ENCODE measurements at regions not wholly inside any gene's neighbourhood (a gene's known extent, or its start where the extent isn't known, plus 50 kb on each side); places are given as distances from the start of the nearest gene placed in this dataset.

DNA sequence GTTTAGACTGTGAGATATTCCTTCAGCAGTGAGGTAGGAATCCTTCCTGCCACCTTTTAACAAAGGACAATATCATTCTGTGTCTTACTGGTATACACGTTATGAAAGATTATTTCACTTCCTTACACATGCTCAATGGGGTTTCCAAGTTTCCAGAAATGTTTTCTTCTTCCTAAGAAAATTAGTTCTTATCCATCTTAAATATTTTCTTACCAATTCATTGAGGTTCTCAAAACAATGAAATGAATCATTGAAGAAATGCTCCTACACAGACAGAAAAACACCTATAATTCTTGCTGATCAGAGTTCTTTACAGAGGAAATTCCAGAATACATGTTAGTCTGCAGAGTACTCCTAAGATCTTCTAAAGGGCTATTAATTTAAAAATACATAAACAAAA, 51.4 kb upstream of the SEC61G start:
- no peak for DNase-seq (ENCODE audit: low read depth)

- no peak for DNase-seq (ENCODE audit: low read depth)
Measured at GRCh38 chr7:54811041-54811845, 52.2 kb upstream of the SEC61G start.

DNA sequence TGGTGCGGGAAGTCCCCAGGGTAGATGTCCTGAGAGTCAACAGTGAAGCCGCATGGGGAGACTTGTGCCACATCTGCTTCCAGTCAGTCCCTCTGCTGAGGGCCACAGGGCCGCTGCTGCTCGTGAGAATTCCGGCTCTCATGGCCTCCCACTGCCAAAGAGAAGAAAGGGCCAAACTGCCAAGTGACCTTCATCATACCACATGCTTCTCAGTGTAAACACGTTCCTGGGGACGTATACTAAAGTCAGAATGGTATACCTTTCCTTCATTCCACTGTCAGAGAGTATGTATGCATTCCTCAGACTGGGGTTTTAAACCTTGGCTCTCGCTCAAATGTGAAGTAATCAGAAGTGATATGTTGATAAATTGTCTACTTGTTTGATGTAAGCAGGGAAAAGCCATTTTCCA, 52.8 kb upstream of the SEC61G start:
- no peak for DNase-seq (ENCODE audit: low read depth)

- DNase-seq (ENCODE audit: low read depth) = no peak
Measured at GRCh38 chr7:54812756-54813322, 53.8 kb upstream of the SEC61G start.

DNA sequence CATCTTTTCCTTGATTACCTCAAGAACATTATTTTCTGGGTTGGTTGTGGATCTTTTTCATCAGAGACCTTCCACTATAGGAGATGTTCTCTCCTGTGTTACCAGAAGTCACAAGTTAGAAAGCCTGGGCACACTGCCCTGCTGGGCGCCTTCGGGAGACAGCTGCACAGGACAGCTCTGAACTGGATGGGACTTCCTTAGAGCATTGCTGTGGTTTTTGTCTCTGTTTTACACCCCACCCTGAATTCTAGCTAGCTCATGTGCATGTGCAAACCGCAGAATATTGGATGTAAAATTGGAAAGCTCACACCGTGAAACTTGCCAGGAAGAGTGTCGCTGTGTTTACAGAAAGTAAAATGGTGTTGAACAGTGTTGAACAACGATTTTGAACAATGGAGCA, 54.4 kb upstream of the SEC61G start:
- no peak for DNase-seq (ENCODE audit: low read depth)

DNA sequence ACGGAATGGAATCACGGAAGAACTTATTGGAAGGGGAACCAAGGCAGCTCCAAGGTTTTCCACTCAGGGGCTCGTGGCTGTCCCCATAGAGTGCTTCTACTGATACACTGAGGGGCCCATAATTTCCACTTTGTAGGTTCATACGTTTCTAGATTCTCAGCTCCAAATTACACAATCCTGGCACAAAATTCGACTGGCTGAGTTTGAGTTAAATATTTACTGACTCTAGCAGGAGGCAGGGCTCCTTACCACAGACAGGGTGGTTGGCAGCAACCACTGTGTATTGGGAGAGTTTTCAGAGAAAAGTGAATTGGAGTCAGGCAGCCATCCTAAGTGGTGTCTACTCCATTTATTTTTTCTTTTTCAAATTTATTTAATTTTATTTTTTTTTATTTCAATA, 55.4 kb upstream of the SEC61G start:
- DNase-seq (ENCODE audit: low read depth) = no peak

- DNase-seq (ENCODE audit: low read depth) = no peak
Measured at GRCh38 chr7:54817152-54817551, 58.1 kb upstream of the SEC61G start.

- no peak for DNase-seq (ENCODE audit: low read depth)
Measured at GRCh38 chr7:54823776-54824175, 64.8 kb upstream of the SEC61G start.

GRCh38 chr7:54824655-54825054, 65.6 kb upstream of the SEC61G start:
- no peak for DNase-seq (ENCODE audit: low read depth)

DNA sequence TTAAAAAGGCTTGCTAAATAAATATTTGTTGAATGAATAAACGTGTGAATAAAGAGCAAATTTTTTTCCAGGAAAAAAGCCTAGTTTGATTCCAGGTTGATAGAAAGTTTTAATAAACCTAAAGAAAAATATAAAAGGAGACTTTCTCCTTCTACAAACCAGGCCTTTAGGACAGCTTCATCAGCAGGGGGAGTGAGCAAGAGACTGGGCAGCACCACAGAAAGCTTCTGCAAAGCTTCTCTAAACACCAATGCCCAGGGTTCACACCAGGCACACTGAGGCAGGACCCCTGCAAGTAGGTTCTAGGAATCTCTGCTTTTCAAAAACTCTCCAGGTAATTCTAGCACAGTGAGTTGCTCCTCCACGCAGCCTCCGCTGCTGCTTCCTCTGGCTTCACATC, 66.4 kb upstream of the SEC61G start:
- DNase-seq (ENCODE audit: low read depth) = no peak

GRCh38 chr7:54827734-54828133, 68.7 kb upstream of the SEC61G start:
- DNase-seq (ENCODE audit: low read depth) = no peak

- DNase-seq (ENCODE audit: low read depth) = no peak
Measured at GRCh38 chr7:54831046-54831643, 72.1 kb upstream of the SEC61G start.

GRCh38 chr7:54831644-54832095, 72.7 kb upstream of the SEC61G start:
- DNase-seq (ENCODE audit: low read depth) = no peak

DNA sequence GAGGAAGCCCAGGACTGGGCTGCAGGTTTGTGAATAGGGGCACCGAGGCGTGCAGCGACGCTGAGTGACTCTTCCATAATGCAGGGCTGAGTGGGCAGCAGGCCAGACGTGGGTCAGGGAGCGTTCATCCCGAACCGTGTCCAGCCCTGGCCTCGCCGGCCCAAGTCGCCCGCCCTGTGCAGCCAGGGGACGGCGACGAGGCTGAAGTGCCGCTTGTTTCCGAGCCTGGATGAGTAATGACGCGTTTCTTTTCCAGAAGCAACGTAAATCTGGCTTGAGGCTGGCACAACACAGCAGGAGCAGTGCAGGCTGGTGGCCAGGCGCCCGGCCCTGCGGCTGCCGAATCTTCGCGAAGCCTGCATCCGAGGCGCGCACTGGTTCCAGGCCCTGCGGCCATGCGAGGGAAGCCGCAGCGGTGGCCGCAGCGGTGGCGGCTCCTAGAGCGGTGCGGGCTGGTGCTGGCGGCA, 74.0 kb upstream of the SEC61G start:
- DNase-seq (ENCODE audit: low read depth) = no peak

GRCh38 chr7:54837168-54837567, 78.2 kb upstream of the SEC61G start:
- DNase-seq (ENCODE audit: low read depth) = no peak

DNA sequence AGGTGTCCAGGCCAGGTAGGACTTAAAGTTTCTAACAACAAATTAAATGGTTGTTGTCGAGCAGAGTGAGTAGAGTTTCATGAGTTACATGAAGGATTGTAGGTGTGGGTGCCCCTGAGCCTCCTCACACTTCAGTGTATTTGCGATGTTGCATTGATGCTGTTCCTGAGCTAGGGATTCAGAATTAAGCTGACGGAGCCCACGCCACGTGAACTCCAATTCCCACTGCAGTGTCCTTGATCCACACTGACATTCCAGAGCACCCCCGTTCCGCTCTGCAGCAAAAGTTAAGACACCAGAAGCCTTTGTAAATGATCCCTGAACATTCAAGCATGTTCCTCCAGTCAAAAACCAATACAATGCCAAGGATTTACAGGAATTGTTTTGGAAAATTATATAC, 78.8 kb upstream of the SEC61G start:
- no peak for DNase-seq (ENCODE audit: low read depth)

DNA sequence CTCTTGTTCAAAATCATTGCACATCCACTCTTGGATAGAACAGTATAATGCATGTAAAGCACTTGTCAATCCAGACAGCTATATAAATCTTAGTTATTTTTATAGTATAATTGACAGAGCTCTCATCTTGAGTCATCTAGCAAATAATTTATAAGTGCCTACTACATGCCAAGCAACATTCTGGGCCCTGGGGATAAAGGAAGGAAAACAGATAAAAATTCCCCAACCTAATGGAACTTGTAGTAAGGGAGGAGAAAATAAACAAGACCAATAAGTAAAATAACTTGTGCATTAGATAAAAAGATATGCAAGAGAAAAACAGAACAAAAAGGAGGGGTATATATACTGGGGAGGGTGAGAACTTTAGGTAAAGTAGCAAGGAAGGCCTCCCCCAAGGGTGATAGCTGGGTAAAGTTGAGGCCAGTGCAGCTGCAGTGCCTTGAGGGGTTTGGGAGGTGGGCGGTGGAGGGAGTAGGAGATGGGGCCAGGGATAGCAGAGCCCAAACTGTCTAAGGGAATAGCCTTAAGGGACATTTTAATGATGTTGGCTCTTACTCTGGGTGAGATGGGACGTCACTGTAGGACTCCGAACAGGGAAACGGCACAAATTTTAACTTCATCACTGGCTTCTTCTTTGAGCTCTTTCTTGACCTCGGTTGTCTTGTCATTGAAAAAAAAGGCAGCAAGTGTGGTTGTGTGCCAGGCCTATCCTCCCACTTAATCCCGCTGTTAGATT, 79.3 kb upstream of the SEC61G start:
- no peak for DNase-seq (ENCODE audit: low read depth)

- DNase-seq (ENCODE audit: low read depth) = no peak
Measured at GRCh38 chr7:54839575-54840213, 80.7 kb upstream of the SEC61G start.

DNA sequence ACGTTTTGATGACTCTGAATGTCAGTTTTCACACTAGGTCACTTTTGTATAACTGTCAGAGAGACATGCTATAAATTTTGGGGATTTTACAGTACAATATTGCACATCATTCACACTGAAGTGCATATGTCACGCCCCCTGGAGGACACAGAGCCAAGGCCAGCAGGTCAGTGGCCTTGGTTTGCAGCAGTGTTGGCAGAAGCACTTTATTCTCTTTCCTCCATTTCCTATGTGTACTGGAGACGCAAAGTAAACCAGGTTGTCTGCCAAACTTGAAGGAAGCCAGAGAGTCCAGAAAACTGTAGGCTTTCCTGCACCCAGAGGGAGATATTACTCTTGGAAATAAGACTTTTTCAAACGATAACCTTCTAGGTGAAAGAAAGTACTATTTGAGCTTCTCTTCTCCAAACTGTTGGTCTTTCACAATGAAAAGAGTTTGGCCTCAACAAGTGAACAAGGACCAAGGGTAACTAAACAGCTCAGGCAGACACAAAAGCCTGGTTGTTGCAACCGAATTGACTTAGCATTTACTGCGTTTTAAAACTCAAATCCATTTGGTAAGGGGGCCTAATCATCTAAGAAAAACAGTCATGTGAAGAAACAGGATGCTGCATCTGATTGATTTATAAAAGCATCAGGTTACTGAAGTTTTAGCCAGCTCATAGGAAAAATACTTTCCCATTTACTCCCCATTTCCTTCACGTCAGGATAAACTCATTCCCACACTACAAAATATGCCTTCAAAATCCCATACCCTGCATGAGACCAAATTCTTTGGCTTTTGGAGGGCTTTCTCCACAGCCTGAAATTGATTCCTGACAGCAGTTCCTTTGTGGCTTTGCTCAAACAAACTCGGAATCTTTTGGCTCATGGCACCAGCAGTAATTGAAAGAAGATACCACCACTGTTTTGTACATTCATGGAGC, 83.0 kb upstream of the SEC61G start:
- no peak for DNase-seq (ENCODE audit: low read depth)

- no peak for DNase-seq (ENCODE audit: low read depth)
Measured at GRCh38 chr7:54843841-54844355, 84.9 kb upstream of the SEC61G start.

DNA sequence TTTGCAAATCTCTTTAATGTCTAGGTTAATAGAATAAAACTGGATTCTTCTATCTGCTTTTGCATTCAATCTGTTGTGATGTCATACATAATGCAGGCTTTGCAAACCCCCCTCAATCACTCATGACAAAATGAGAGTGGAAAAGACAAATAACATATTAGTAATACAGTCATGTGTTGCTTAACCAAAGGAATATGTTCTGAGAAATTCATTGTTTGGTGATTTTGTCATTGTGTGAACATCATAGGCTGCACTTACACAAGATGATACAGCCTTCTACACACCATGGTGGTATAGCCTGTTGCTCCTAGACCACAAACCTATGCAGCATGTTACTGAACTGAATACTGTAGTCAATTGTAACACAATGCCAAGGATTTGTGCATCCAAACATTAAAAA, 87.3 kb upstream of the SEC61G start:
- no peak for DNase-seq (ENCODE audit: low read depth)

Data from forelimb muscle (tissue), 1 donor.